Keratinocyte (primary cell): ENCODE measurements at regions not wholly inside any gene's neighbourhood (a gene's known extent, or its start where the extent isn't known, plus 50 kb on each side); places are given as distances from the start of the nearest gene placed in this dataset.

Experiments
- EZH2 ChIP-seq: IDR thresholded peaks from one replicate; pipeline ENCODE4 v1.6.1; 2012; ENCODE audit warnings: inconsistent platforms, mild to moderate bottlenecking, low read length, moderate library complexity
- TF ChIP-seq, protein P1 (sequence below), 3 experiments: IDR thresholded peaks in 1 of 3; conservative IDR thresholded peaks in 1 of 3; optimal IDR thresholded peaks in 1 of 3; 2 replicates in 2 of 3; 3 replicates in 1 of 3; pipeline versions ENCODE3 to v1.5.1; 2011; ENCODE audit warnings: low read length in 3 of 3, mild to moderate bottlenecking in 3 of 3, moderate library complexity in 2 of 3, control low read depth in 1 of 3, inconsistent platforms in 1 of 3; ENCODE audit not compliant: insufficient read depth in 2 of 3; ENCODE audit errors: extremely low read depth in 1 of 3

DNA sequence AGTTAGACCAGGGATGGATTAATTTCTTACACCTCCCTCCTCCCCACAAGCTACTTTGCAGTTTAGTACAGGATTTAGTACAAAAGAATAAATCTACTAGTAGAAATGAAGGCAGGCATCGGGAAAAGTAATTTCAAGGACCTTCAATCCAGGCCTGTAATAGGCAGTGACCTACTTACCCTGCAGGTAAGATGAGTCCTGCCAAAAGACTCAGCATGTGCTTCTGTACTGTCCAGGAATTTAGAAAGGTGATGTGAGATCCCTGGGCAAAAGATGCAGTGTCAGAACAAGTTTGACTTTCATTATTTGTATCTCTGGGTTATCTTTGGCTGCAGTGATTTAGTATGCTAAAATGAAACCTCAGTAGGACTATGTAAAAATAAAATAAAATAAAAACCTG lies 403.0 kb downstream of the NOVA1 start:
- TF ChIP-seq, protein P1, sequence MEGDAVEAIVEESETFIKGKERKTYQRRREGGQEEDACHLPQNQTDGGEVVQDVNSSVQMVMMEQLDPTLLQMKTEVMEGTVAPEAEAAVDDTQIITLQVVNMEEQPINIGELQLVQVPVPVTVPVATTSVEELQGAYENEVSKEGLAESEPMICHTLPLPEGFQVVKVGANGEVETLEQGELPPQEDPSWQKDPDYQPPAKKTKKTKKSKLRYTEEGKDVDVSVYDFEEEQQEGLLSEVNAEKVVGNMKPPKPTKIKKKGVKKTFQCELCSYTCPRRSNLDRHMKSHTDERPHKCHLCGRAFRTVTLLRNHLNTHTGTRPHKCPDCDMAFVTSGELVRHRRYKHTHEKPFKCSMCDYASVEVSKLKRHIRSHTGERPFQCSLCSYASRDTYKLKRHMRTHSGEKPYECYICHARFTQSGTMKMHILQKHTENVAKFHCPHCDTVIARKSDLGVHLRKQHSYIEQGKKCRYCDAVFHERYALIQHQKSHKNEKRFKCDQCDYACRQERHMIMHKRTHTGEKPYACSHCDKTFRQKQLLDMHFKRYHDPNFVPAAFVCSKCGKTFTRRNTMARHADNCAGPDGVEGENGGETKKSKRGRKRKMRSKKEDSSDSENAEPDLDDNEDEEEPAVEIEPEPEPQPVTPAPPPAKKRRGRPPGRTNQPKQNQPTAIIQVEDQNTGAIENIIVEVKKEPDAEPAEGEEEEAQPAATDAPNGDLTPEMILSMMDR (optimal IDR thresholded peaks at IDR 0.05 in 1 of 3, IDR thresholded peaks at IDR 0.05 in 1 of 3, conservative IDR thresholded peaks at IDR 0.05 in 1 of 3; ENCODE audit: extremely low read depth in 1 of 3, insufficient read depth in 2 of 3, low read length in 3 of 3), result no peak
- TF ChIP-seq EZH2, result no peak
